GM12878 (cell line): ENCODE measurements at regions not wholly inside any gene's neighbourhood (a gene's known extent, or its start where the extent isn't known, plus 50 kb on each side); places are given as distances from the start of the nearest gene placed in this dataset.
A peak's percentile ranks its signal among the peaks of the same experiment; 100 is the strongest.

ENCODE experiments used
- ATAC-seq: fragments of 200-7000 bp; cut with Tn5 transposase; 3 replicates; pipeline ENCODE4 v1.9.1; 2020; ENCODE audit warnings: mild to moderate bottlenecking, moderate library complexity
- BruUV-seq: library from RNA; stranded (reverse); fragments of 400-500 nt; replicated peaks from 2 replicates; lab custom pipeline; 2021; lab: Mats Ljungman, UMichigan
- CTCF ChIA-PET: fragments of 300-600 bp; sonication (Branson Sonifier 250); formaldehyde crosslinking; extraction: SDS; loops from one replicate; lab custom pipeline; 2021; ENCODE audit warnings: inconsistent platforms; lab: Yijun Ruan, JAX
- POLR2A ChIA-PET: fragments of 350-600 bp; formaldehyde crosslinking; extraction: SDS; loops from one replicate; lab custom pipeline; 2021; ENCODE audit warnings: inconsistent platforms; lab: Charles Lee
- RAD21 ChIA-PET: fragments of 300-600 bp; sonication (Branson Sonifier 250); formaldehyde crosslinking; loops from one replicate; lab custom pipeline; 2023; ENCODE audit warnings: antibody characterized with exemption; ENCODE audit not compliant: unreplicated experiment; lab: Charles Lee
- SMC1A ChIA-PET: fragments of 300-600 bp; sonication (Branson Sonifier 250); formaldehyde crosslinking; loops from one replicate; lab custom pipeline; 2023; ENCODE audit not compliant: unreplicated experiment, uncharacterized antibody; lab: Charles Lee
- DNase-seq: peaks from one replicate; pipeline ENCODE4 v3.0.0-alpha.2; 2011; ENCODE audit warnings: low read depth, low spot score
- FAIRE-seq: peaks from 3 replicates; lab custom pipeline; 2011; peaks lifted over from hg19 to GRCh38; lab: Jason Lieb, UNC
- H2AFZ ChIP-seq: 2 replicates; pipeline ENCODE4 v1.6.0; 2011; ENCODE audit warnings: low read depth, low read length, control low read depth; ENCODE audit not compliant: control insufficient read depth
- H3K27ac ChIP-seq: 2 replicates; pipeline ENCODE4 v1.5.1; 2011; ENCODE audit warnings: control low read depth; ENCODE audit not compliant: control insufficient read depth, insufficient read depth
- H3K27me3 ChIP-seq, 2 experiments: replicated peaks in 1 of 2; 2 replicates each; pipeline versions ENCODE4 v1.6.0 to v1.6.1; 2011; ENCODE audit warnings: low read length in 1 of 2; ENCODE audit not compliant: control insufficient read depth in 2 of 2, insufficient read depth in 2 of 2
- H3K36me3 ChIP-seq, 2 experiments: 2 replicates each; pipeline ENCODE4 v1.5.1; 2011; ENCODE audit warnings: low read length in 1 of 2; ENCODE audit not compliant: control insufficient read depth in 2 of 2, insufficient read depth in 2 of 2
- H3K4me1 ChIP-seq: 2 replicates; pipeline ENCODE4 v1.6.1; 2011; ENCODE audit warnings: mild to moderate bottlenecking, low read length, moderate library complexity, mixed read lengths; ENCODE audit not compliant: control insufficient read depth, insufficient read depth
- H3K4me2 ChIP-seq: 2 replicates; pipeline ENCODE4 v1.6.0; 2011; ENCODE audit warnings: control low read depth; ENCODE audit not compliant: control insufficient read depth, insufficient read depth
- H3K4me3 ChIP-seq: fragments of 200-600 bp; sonication (generic); 2 replicates; pipeline ENCODE4 v1.5.1; 2016
- H3K79me2 ChIP-seq: 2 replicates; pipeline ENCODE4 v1.6.0; 2011; ENCODE audit warnings: low read length; ENCODE audit not compliant: control insufficient read depth, insufficient read depth
- H3K9ac ChIP-seq: 2 replicates; pipeline ENCODE4 v1.8.0; 2011; ENCODE audit warnings: low read length, control low read depth, mixed read lengths; ENCODE audit not compliant: control insufficient read depth, insufficient read depth
- H3K9me3 ChIP-seq: replicated peaks from 3 replicates; pipeline ENCODE4 v1.5.1; 2011; ENCODE audit warnings: mild to moderate bottlenecking, low read length; ENCODE audit not compliant: control insufficient read depth, insufficient read depth
- H4K20me1 ChIP-seq: 2 replicates; pipeline ENCODE4 v1.6.0; 2011; ENCODE audit not compliant: control insufficient read depth, insufficient read depth
- BCL11A ChIP-seq: IDR thresholded peaks from 2 replicates; pipeline ENCODE4 v1.6.1; 2011; ENCODE audit warnings: low read depth, low read length
- CTCF ChIP-seq, 3 experiments: IDR thresholded peaks in 2 of 3; conservative IDR thresholded peaks in 1 of 3; 2 replicates each; pipeline ENCODE4 v1.5.1; 2011; ENCODE audit warnings: low read depth in 3 of 3, low read length in 3 of 3, mild to moderate bottlenecking in 3 of 3, control low read depth in 2 of 3, moderate library complexity in 2 of 3, inconsistent platforms in 1 of 3, mixed read lengths in 1 of 3; ENCODE audit not compliant: control insufficient read depth in 2 of 3, insufficient read depth in 1 of 3; ENCODE audit errors: extremely low read depth in 1 of 3
- IKZF2 ChIP-seq, 2 experiments: fragments of 450-650 bp; IDR thresholded peaks; 2 replicates each; pipeline ENCODE4 v1.6.1; 2017; ENCODE audit warnings: mild to moderate bottlenecking in 2 of 2, moderate library complexity in 2 of 2
- MTA2 ChIP-seq: fragments of 450-650 bp; IDR thresholded peaks from 2 replicates; pipeline ENCODE4 v1.6.1; 2016; ENCODE audit warnings: low read depth, mild to moderate bottlenecking, moderate library complexity
- NFXL1 ChIP-seq: fragments of 450-650 bp; IDR thresholded peaks from 2 replicates; pipeline ENCODE4 v1.6.1; 2017; ENCODE audit warnings: antibody characterized with exemption, mild to moderate bottlenecking, borderline replicate concordance
- NRF1 ChIP-seq: conservative IDR thresholded peaks from 2 replicates; pipeline ENCODE4 v1.6.1; 2011; ENCODE audit warnings: mild to moderate bottlenecking, low read depth, low read length, improper control_type of control experiment
- PAX5 ChIP-seq: IDR thresholded peaks from 2 replicates; pipeline ENCODE4 v1.6.1; 2011; ENCODE audit warnings: low read depth, low read length, borderline replicate concordance
- RUNX3 ChIP-seq: IDR thresholded peaks from 2 replicates; pipeline ENCODE4 v1.6.1; 2012; ENCODE audit warnings: low read length, inconsistent platforms
- SMC3 ChIP-seq: IDR thresholded peaks from 2 replicates; pipeline ENCODE4 v1.6.1; 2011; ENCODE audit warnings: low read length, improper control_type of control experiment, borderline replicate concordance
- SRF ChIP-seq, 2 experiments: IDR thresholded peaks; 2 replicates each; pipeline ENCODE4 v1.6.1; 2011; ENCODE audit warnings: low read depth in 2 of 2, low read length in 2 of 2, mild to moderate bottlenecking in 1 of 2, moderate library complexity in 1 of 2
- TCF3 ChIP-seq: IDR thresholded peaks from 2 replicates; pipeline ENCODE4 v1.6.1; 2012; ENCODE audit warnings: low read depth, mild to moderate bottlenecking, low read length, borderline replicate concordance; ENCODE audit not compliant: insufficient read depth
- USF1 ChIP-seq: IDR thresholded peaks from 2 replicates; pipeline ENCODE4 v1.6.1; 2011; ENCODE audit warnings: borderline replicate concordance, low read depth, mild to moderate bottlenecking, moderate library complexity, mixed read lengths, low read length; ENCODE audit not compliant: insufficient read depth; ENCODE audit errors: extremely low read length
- USF2 ChIP-seq: IDR thresholded peaks from 2 replicates; pipeline ENCODE4 v1.6.1; 2011; ENCODE audit warnings: low read depth, low read length, improper control_type of control experiment, borderline replicate concordance
- ZNF207 ChIP-seq: fragments of 450-650 bp; IDR thresholded peaks from 2 replicates; pipeline ENCODE4 v1.6.1; 2014; ENCODE audit warnings: antibody characterized with exemption, mild to moderate bottlenecking, borderline replicate concordance
- ZNF592 ChIP-seq: fragments of 450-650 bp; IDR thresholded peaks from 2 replicates; pipeline ENCODE4 v1.6.1; 2017; ENCODE audit warnings: mild to moderate bottlenecking, moderate library complexity
- WGBS: methylation state at CpG from one replicate; pipeline ENCODE4 v1.1.6; 2016; ENCODE audit warnings: low lambda C conversion rate; ENCODE audit not compliant: insufficient replicate concordance, insufficient coverage; ENCODE audit errors: missing lambda C conversion rate; 5-methylcytosine and 5-hydroxymethylcytosine counted together
- in situ Hi-C: fragments of 300-500 bp; cut with MboI; formaldehyde crosslinking; loops from 9 replicates; pipeline ENCODE4 v1.14.3; 2018; ENCODE audit warnings: mixed read lengths
- intact Hi-C: fragments of 100-400 bp; cut with micrococcal nuclease; formaldehyde crosslinking; loops from one replicate; pipeline ENCODE4 v1.14.2; 2022; ENCODE audit not compliant: unreplicated experiment

GRCh38 chr5:39547553-39548154 is 122.9 kb upstream of the DAB2 start:
- ChIA-PET CTCF (interaction anchor here (0.8 to 3.0 kb wide), 16 partner anchors 10 to 330 kb away, joined by 3 to 97 read pairs (median 4); partner anchors contain the start of gene FYB1), RAD21 (interaction anchor here (0.6 to 2.8 kb wide), 7 partner anchors 16 to 400 kb away, joined by 3 to 47 read pairs (median 4); no protein-coding TSS in a partner anchor), SMC1A (interaction anchor here (0.9 to 2.9 kb wide), 10 partner anchors 15 to 401 kb away, joined by 3 to 46 read pairs (median 4); no protein-coding TSS in a partner anchor), POLR2A (no interaction called here)
- no peaks in the 10 kb centered on the region for H3K4me1 ChIP-seq
- WGBS = 8% methylated on average over 9 of the region's 9 CpGs
- FAIRE-seq = no peak
- BruUV-seq = no TSS peak
- H3K79me2 ChIP-seq = no peaks in the 10 kb centered on the region
- H2AFZ ChIP-seq = no peak overlapping the region
- no peak overlapping the region for H3K4me3 ChIP-seq
- H3K4me2 ChIP-seq = no peak overlapping the region
- no peak overlapping the region for H3K9ac ChIP-seq
- no peaks in the 10 kb centered on the region for H4K20me1 ChIP-seq
- ATAC-seq = peak; percentile 36; the same call in 1 of the 3 replicates
- no peak for DNase-seq
- intact Hi-C loops (loop anchor here (1.0 kb wide), 1 partner anchor 171 kb away; no protein-coding TSS in a partner anchor), in situ Hi-C loops (loop anchor here (10.0 kb wide), 1 partner anchor 333 kb away; the partner anchor contains the start of gene FYB1)
- no peaks in the 10 kb centered on the region for H3K36me3 ChIP-seq
- peaks cover 0 to 4% of the 10 kb centered on the region in 2 experiments; a peak in 3 of 4 replicates for H3K27me3 ChIP-seq
- H3K27ac ChIP-seq = no peak overlapping the region
- H3K9me3 ChIP-seq = no peaks in the 10 kb centered on the region
- TF ChIP-seq RUNX3 (0 out of 2 replicates have a peak, but pooled peaks have one; percentile 30), SRF (IDR thresholded peaks at IDR 0.05; ENCODE audit: low read depth in 2 of 2, low read length in 2 of 2) (no peak), IKZF2 (IDR thresholded peaks at IDR 0.05) (no peak), NFXL1 (no peak), PAX5 (no peak), ZNF207 (no peak), MTA2 (no peak), NRF1 (no peak), BCL11A (no peak), SMC3 (peak; percentile 62; the same call in 1 of the 2 replicates), ZNF592 (no peak), USF1 (no peak), TCF3 (no peak), USF2 (no peak), CTCF (IDR thresholded peaks at IDR 0.05 in 2 of 3, conservative IDR thresholded peaks at IDR 0.05 in 1 of 3; ENCODE audit: control insufficient read depth in 2 of 3, extremely low read depth in 1 of 3, insufficient read depth in 1 of 3, low read depth in 3 of 3, low read length in 3 of 3) (peak; percentile 50 to 62 (median 59))
